ENCODE measurements at regions not wholly inside any gene's neighbourhood (a gene's known extent, or its start where the extent isn't known, plus 50 kb on each side); places are given as distances from the start of the nearest gene placed in this dataset.

- Mint-ChIP-seq H3K27ac (no peak overlapping the region), H3K4me3 (ENCODE audit: low read depth) (no peak overlapping the region), H3K4me1 (ENCODE audit: low read depth) (no peaks in the 10 kb centered on the region), H3K9me3 (ENCODE audit: low read depth) (no peaks in the 10 kb centered on the region), H3K27me3 (no peaks in the 10 kb centered on the region), H3K36me3 (ENCODE audit: insufficient read depth) (no peaks in the 10 kb centered on the region)
- TF ChIP-seq, protein P1, sequence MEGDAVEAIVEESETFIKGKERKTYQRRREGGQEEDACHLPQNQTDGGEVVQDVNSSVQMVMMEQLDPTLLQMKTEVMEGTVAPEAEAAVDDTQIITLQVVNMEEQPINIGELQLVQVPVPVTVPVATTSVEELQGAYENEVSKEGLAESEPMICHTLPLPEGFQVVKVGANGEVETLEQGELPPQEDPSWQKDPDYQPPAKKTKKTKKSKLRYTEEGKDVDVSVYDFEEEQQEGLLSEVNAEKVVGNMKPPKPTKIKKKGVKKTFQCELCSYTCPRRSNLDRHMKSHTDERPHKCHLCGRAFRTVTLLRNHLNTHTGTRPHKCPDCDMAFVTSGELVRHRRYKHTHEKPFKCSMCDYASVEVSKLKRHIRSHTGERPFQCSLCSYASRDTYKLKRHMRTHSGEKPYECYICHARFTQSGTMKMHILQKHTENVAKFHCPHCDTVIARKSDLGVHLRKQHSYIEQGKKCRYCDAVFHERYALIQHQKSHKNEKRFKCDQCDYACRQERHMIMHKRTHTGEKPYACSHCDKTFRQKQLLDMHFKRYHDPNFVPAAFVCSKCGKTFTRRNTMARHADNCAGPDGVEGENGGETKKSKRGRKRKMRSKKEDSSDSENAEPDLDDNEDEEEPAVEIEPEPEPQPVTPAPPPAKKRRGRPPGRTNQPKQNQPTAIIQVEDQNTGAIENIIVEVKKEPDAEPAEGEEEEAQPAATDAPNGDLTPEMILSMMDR (IDR thresholded peaks at IDR 0.05; ENCODE audit: unreplicated experiment), result no peak
- DNase-seq (ENCODE audit: low spot score, unreplicated experiment), result peak; percentile 33
These were observed 1653.5 kb upstream of the AGA start for GRCh38 chr4:179095585-179096221.

DNA sequence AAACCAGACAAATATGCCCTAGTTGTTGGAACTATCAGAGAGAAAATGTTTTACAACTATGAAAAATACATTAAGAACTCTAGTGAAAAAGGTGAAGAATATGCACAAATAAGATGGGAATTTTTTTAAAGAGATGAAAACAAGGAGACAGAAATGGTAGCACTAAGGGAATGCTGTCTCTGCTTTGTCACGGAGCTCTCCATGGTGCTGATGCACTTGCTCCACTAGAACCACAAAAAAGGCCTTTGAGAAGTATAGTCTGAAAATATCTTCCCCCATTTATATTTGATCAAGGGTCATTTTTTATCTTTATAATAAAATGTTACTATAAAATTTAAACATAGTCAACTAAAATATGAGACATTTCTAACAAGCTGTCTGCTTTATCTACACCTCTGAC, 1655.5 kb upstream of the AGA start:
- Mint-ChIP-seq H3K4me1 (ENCODE audit: low read depth) (no peaks in the 10 kb centered on the region), H3K27ac (no peak overlapping the region), H3K27me3 (no peaks in the 10 kb centered on the region), H3K36me3 (ENCODE audit: insufficient read depth) (no peaks in the 10 kb centered on the region), H3K4me3 (ENCODE audit: low read depth) (no peak overlapping the region), H3K9me3 (ENCODE audit: low read depth) (no peaks in the 10 kb centered on the region)
- TF ChIP-seq, protein P1 (IDR thresholded peaks at IDR 0.05; ENCODE audit: unreplicated experiment), result no peak
- DNase-seq (ENCODE audit: low spot score, unreplicated experiment), result peak; percentile 45

GRCh38 chr4:179110356-179110755, 1668.1 kb upstream of the AGA start:
- no peak overlapping the region for H3K4me3 Mint-ChIP-seq (ENCODE audit: low read depth)
- H3K27ac Mint-ChIP-seq, result no peak overlapping the region
- no peaks in the 10 kb centered on the region for H3K27me3 Mint-ChIP-seq
- no peaks in the 10 kb centered on the region for H3K36me3 Mint-ChIP-seq (ENCODE audit: insufficient read depth)
- no peaks in the 10 kb centered on the region for H3K4me1 Mint-ChIP-seq (ENCODE audit: low read depth)
- DNase-seq (ENCODE audit: low spot score, unreplicated experiment), result no peak
- TF ChIP-seq, protein P1 (IDR thresholded peaks at IDR 0.05; ENCODE audit: unreplicated experiment), result no peak
- no peaks in the 10 kb centered on the region for H3K9me3 Mint-ChIP-seq (ENCODE audit: low read depth)

GRCh38 chr4:179110816-179111215, 1668.6 kb upstream of the AGA start:
- TF ChIP-seq, protein P1 (IDR thresholded peaks at IDR 0.05; ENCODE audit: unreplicated experiment), result no peak
- no peak for DNase-seq (ENCODE audit: low spot score, unreplicated experiment)
- Mint-ChIP-seq H3K27me3 (no peaks in the 10 kb centered on the region), H3K36me3 (ENCODE audit: insufficient read depth) (no peaks in the 10 kb centered on the region), H3K4me1 (ENCODE audit: low read depth) (no peaks in the 10 kb centered on the region), H3K27ac (no peak overlapping the region), H3K4me3 (ENCODE audit: low read depth) (no peak overlapping the region), H3K9me3 (ENCODE audit: low read depth) (no peaks in the 10 kb centered on the region)

DNA sequence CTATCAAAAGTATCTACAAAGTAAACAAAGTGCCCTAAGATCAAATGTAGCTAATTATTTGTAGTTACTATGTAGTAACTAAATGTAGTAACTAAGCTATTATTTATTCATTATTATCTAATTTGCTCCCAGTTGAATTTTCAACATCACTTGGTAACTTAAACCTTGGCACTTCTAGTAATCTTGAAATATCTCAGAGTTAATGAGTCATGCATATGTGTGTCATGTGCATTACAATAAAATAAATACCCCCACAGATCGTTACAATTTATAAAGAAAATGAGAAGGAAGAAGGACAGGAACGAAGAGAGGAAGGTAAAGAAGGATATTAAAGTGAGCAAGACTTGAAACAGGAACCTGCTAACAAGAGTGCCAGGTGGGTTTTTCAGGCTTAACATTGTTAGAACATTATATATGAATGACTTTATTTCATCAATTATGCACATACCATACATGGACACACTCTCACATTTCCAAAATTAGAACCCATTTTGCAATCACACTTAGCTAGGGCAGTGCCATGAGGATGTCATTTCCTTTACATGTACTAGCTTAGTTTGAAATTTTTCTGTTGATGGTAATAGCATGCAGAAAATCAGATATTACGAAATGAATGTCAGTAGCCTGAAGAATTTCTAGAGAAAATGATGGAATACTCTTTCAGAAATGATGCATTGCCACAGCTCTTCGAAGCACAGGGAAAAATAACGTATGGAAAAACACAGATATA, 1670.4 kb upstream of the AGA start:
- no peaks in the 10 kb centered on the region for H3K4me1 Mint-ChIP-seq (ENCODE audit: low read depth)
- no peaks in the 10 kb centered on the region for H3K27me3 Mint-ChIP-seq
- no peaks in the 10 kb centered on the region for H3K36me3 Mint-ChIP-seq (ENCODE audit: insufficient read depth)
- no peak overlapping the region for H3K27ac Mint-ChIP-seq
- TF ChIP-seq, protein P1 (IDR thresholded peaks at IDR 0.05; ENCODE audit: unreplicated experiment), result no peak
- H3K4me3 Mint-ChIP-seq (ENCODE audit: low read depth), result no peak overlapping the region
- H3K9me3 Mint-ChIP-seq (ENCODE audit: low read depth), result no peaks in the 10 kb centered on the region
- no peak for DNase-seq (ENCODE audit: low spot score, unreplicated experiment)
